ENCODE measurements at regions not wholly inside any gene's neighbourhood (a gene's known extent, or its start where the extent isn't known, plus 50 kb on each side); places are given as distances from the start of the nearest gene placed in this dataset.

- H3K79me2 ChIP-seq (ENCODE audit: control insufficient read depth in 1 of 2, insufficient read depth in 2 of 2, low read length in 2 of 2): no peaks in the 10 kb centered on the region
- H3K27me3 ChIP-seq (replicated peaks in 1 of 4; ENCODE audit: control insufficient read depth in 3 of 4, extremely low read depth in 1 of 4, insufficient read depth in 3 of 4, low read length in 3 of 4): no peaks in the 10 kb centered on the region
- H4K5ac ChIP-seq (ENCODE audit: insufficient read length, low read depth, low read length): no peak overlapping the region
- H3K27ac ChIP-seq (ENCODE audit: low read depth, low read length): no peak overlapping the region
- H3K4me1 ChIP-seq (replicated peaks in 1 of 4; ENCODE audit: control insufficient read depth in 3 of 4, insufficient read depth in 4 of 4, low read length in 3 of 4): no peaks in the 10 kb centered on the region; a peak in 1 of 7 replicates
- no peaks in the 10 kb centered on the region for H3K23me2 ChIP-seq (ENCODE audit: low read depth, low read length)
- H2BK12ac ChIP-seq (ENCODE audit: low read depth, low read length): no peak overlapping the region
- H2BK15ac ChIP-seq (ENCODE audit: low read length): no peak overlapping the region
- WGBS, 2 experiments (ENCODE audit: extremely low coverage in 1 of 2, insufficient coverage in 1 of 2, insufficient read length in 1 of 2, insufficient replicate concordance in 2 of 2, low coverage in 1 of 2, low lambda C conversion rate in 2 of 2, missing lambda C conversion rate in 1 of 2): 92% methylated on average over 1 of the region's 1 CpG; no CpG with 5 or more reads in 1 of the 2 experiments
- H2BK20ac ChIP-seq (ENCODE audit: low read length): no peak overlapping the region
- no peak overlapping the region for H3K14ac ChIP-seq (ENCODE audit: insufficient read length)
- no peak overlapping the region for H4K8ac ChIP-seq (ENCODE audit: extremely low read depth, insufficient read depth, low read length)
- H3K36me3 ChIP-seq (ENCODE audit: control insufficient read depth in 2 of 4, insufficient read depth in 4 of 4, low read length in 3 of 4): no peaks in the 10 kb centered on the region
- no peaks in the 10 kb centered on the region for H4K20me1 ChIP-seq (replicated peaks in 1 of 2; ENCODE audit: control insufficient read depth in 1 of 2, insufficient read depth in 2 of 2, low read length in 2 of 2)
- no peaks in the 10 kb centered on the region for H3K9me3 ChIP-seq (ENCODE audit: insufficient read depth in 2 of 2, low read depth in 1 of 2, low read length in 1 of 2)
- H3K79me1 ChIP-seq (ENCODE audit: low read depth, low read length): no peaks in the 10 kb centered on the region
- H2AK5ac ChIP-seq (ENCODE audit: low read depth, low read length): no peak overlapping the region
- no peak for DNase-seq (ENCODE audit: low read depth in 1 of 2, low spot score in 2 of 2)
- no peak overlapping the region for H3K4ac ChIP-seq (replicated peaks; ENCODE audit: insufficient read length, low read depth, low read length)
- H3K18ac ChIP-seq (ENCODE audit: extremely low read depth, low read length): no peak overlapping the region
- H3K9ac ChIP-seq (replicated peaks in 1 of 4; ENCODE audit: extremely low read depth in 1 of 4, low read depth in 3 of 4, low read length in 3 of 4): no peak overlapping the region
- no peak overlapping the region for H2BK5ac ChIP-seq (ENCODE audit: low read depth, low read length)
- H3K4me3 ChIP-seq (ENCODE audit: extremely low read depth in 1 of 4, insufficient read depth in 2 of 4, low read depth in 3 of 4, low read length in 4 of 4): no peak overlapping the region
- no peak overlapping the region for H2AFZ ChIP-seq (ENCODE audit: low read length)
- FAIRE-seq: no peak
- H3K23ac ChIP-seq (ENCODE audit: insufficient read length): no peak overlapping the region
- no peak overlapping the region for H3K56ac ChIP-seq (replicated peaks; ENCODE audit: insufficient read length, low read depth, low read length)
- no peak overlapping the region for H3K4me2 ChIP-seq (ENCODE audit: insufficient read depth in 1 of 2, low read depth in 2 of 2, low read length in 2 of 2)
- ChIA-PET CTCF (ENCODE audit: partially characterized antibody) (interaction anchor here (1.0 kb wide), 1 partner anchor 27 kb away, joined by 5 read pairs; no protein-coding TSS in a partner anchor), POLR2A (ENCODE audit: partially characterized antibody) (no interaction called here)
- H2BK120ac ChIP-seq (replicated peaks; ENCODE audit: low read depth, low read length): no peak overlapping the region
- no peak overlapping the region for H4K91ac ChIP-seq (replicated peaks; ENCODE audit: insufficient read length, low read length)
- TF ChIP-seq YY1 (IDR thresholded peaks at IDR 0.05; ENCODE audit: low read depth, low read length) (no peak), NANOG (IDR thresholded peaks at IDR 0.05; ENCODE audit: insufficient read depth, low read depth, low read length, poor library complexity, severe bottlenecking) (no peak), TEAD4 (IDR thresholded peaks at IDR 0.05; ENCODE audit: low read depth, low read length) (no peak), MAX (IDR thresholded peaks at IDR 0.05) (no peak), E2F6 (IDR thresholded peaks at IDR 0.05) (no peak), EP300 (IDR thresholded peaks at IDR 0.05; ENCODE audit: borderline replicate concordance in 1 of 2, low read depth in 2 of 2, low read length in 2 of 2) (no peak), CBX5 (IDR thresholded peaks at IDR 0.05; ENCODE audit: low read depth, low read length) (no peak), EGR1 (IDR thresholded peaks at IDR 0.05; ENCODE audit: borderline replicate concordance, low read depth, low read length) (no peak), USF2 (IDR thresholded peaks at IDR 0.05; ENCODE audit: low read length) (no peak), ASH2L (IDR thresholded peaks at IDR 0.05; ENCODE audit: low read length) (no peak), JUN (IDR thresholded peaks at IDR 0.05; ENCODE audit: low read depth, low read length) (no peak), JUND (IDR thresholded peaks at IDR 0.05; ENCODE audit: low read length) (no peak)
Observed at GRCh38 chr9:28801144-28801799, 1228.0 kb upstream of the C9orf72 start.
